ENCODE measurements at regions not wholly inside any gene's neighbourhood (a gene's known extent, or its start where the extent isn't known, plus 50 kb on each side); places are given as distances from the start of the nearest gene placed in this dataset.

DNA sequence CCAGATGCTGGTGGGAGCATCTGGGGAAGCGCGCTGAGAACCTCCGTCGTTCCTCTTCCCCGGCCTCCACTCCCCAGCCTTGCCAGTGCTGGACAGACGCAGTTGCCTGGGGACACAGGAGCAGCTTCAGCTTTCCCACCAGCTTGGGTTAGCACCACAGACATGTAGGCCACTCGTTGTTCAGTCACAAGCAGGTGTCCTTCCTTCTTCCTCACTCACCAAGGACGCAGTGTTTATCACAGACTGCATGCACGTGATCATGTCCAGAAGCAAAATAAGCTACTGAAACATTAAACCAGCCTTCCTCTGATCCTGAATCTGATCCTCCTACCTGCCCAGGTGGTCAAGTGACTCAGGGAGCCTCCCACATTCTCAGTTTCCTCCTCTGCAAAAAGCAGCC is 232.9 kb downstream of the SYK start:
- Histone ChIP-seq H3K4me3 (ENCODE audit: low read depth, low read length, poor library complexity, severe bottlenecking) (no peak overlapping the region), H3K9me3 (ENCODE audit: low read depth, low read length, poor library complexity, severe bottlenecking) (no peaks in the 10 kb centered on the region), H3K4me1 (ENCODE audit: insufficient read depth, low read length, poor library complexity, severe bottlenecking) (no peaks in the 10 kb centered on the region), H3K27me3 (replicated peaks; ENCODE audit: insufficient read depth, low read depth, low read length, poor library complexity) (no peaks in the 10 kb centered on the region), H3K36me3 (ENCODE audit: insufficient read depth, low read length, poor library complexity, severe bottlenecking) (no peaks in the 10 kb centered on the region), H3K27ac (ENCODE audit: low read depth, low read length, poor library complexity, severe bottlenecking) (no peak overlapping the region)
- ChIA-PET CTCF (no interaction called here), POLR2A (ENCODE audit: low non-redundant PET) (no interaction called here)
- no peak for DNase-seq (ENCODE audit: low spot score)
- no peak for TF ChIP-seq EZH2 (IDR thresholded peaks at IDR 0.05; ENCODE audit: borderline replicate concordance, low read depth, low read length, poor library complexity, severe bottlenecking)
- TF ChIP-seq, protein P1, sequence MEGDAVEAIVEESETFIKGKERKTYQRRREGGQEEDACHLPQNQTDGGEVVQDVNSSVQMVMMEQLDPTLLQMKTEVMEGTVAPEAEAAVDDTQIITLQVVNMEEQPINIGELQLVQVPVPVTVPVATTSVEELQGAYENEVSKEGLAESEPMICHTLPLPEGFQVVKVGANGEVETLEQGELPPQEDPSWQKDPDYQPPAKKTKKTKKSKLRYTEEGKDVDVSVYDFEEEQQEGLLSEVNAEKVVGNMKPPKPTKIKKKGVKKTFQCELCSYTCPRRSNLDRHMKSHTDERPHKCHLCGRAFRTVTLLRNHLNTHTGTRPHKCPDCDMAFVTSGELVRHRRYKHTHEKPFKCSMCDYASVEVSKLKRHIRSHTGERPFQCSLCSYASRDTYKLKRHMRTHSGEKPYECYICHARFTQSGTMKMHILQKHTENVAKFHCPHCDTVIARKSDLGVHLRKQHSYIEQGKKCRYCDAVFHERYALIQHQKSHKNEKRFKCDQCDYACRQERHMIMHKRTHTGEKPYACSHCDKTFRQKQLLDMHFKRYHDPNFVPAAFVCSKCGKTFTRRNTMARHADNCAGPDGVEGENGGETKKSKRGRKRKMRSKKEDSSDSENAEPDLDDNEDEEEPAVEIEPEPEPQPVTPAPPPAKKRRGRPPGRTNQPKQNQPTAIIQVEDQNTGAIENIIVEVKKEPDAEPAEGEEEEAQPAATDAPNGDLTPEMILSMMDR (conservative IDR thresholded peaks at IDR 0.05; ENCODE audit: low read depth, low read length), result no peak
- intact Hi-C loops (cut with micrococcal nuclease; ENCODE audit: unreplicated experiment), result loop anchor here (10.0 kb wide), 1 partner anchor 650 kb away; no protein-coding TSS in a partner anchor
- no TSS peak for BruUV-seq (replicated peaks)

DNA sequence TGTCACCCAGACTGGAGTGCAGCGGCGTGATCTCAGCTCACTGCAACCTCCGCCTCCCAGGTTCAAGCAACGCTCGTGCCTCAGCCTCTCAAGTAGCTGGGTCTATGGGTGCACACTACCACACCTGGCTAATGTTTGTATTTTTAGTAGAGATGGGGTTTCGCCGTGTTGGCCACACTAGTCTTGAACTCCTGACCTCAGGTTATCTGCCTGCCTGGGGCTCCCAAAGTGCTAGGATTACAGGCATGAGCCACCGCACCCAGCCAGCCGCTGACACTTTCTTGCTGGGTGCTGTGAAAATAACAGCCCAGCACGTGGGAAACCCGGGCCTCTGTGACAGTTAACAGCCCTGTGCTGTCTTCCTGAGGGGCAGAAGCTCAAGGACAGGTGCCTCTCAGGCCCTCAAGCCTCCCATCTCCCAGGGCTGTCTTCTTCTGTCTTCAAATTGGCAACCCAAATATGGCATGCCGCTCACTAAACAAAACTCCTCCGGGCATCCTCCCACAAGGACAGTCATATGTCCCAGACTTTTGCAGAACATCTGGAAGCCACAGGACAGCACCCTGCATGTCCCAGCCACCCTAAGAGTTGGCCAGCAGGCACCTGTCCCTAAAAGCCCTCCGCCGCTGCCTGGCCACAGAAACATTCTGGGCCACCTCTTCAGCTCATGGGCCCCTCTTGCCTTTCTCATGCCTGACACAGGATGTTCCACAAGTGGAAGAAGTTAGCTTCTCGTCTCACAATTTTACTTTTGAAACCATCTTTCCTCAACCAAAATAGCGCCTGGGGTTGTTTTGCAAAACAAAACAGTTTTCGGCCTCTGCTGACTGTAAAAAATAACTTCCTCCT is 233.6 kb downstream of the SYK start:
- Histone ChIP-seq H3K4me3 (ENCODE audit: low read depth, low read length, poor library complexity, severe bottlenecking) (no peak overlapping the region), H3K36me3 (ENCODE audit: insufficient read depth, low read length, poor library complexity, severe bottlenecking) (no peaks in the 10 kb centered on the region), H3K9me3 (ENCODE audit: low read depth, low read length, poor library complexity, severe bottlenecking) (no peaks in the 10 kb centered on the region), H3K27ac (ENCODE audit: low read depth, low read length, poor library complexity, severe bottlenecking) (no peak overlapping the region), H3K4me1 (ENCODE audit: insufficient read depth, low read length, poor library complexity, severe bottlenecking) (no peaks in the 10 kb centered on the region), H3K27me3 (replicated peaks; ENCODE audit: insufficient read depth, low read depth, low read length, poor library complexity) (no peaks in the 10 kb centered on the region)
- no peak for DNase-seq (ENCODE audit: low spot score)
- intact Hi-C loops (cut with micrococcal nuclease; ENCODE audit: unreplicated experiment), result loop anchor here (10.0 kb wide), 1 partner anchor 650 kb away; no protein-coding TSS in a partner anchor
- CTCF ChIA-PET, result no interaction called here
- no TSS peak for BruUV-seq (replicated peaks)
- POLR2A ChIA-PET (ENCODE audit: low non-redundant PET), result no interaction called here
- no peak for TF ChIP-seq EZH2 (IDR thresholded peaks at IDR 0.05; ENCODE audit: borderline replicate concordance, low read depth, low read length, poor library complexity, severe bottlenecking)
- TF ChIP-seq, protein P1 (conservative IDR thresholded peaks at IDR 0.05; ENCODE audit: low read depth, low read length), result no peak

DNA sequence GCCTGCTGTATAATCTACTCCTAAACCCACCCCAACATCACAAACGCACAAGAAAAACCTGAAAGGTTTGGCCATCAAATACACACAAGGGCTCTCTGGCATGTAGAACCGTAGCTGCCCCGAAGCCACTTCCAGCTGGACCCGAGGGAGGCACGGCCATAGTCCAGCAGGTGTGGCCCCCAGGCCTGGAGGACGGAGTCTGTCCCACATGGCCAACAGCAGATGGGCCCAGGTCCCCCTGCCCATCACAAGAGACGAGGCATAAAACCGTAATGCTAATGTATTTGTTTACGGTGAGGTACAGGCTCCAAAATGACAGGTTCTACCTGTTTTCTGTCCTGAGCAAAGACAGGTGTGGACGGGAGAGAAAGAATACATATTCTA is 234.2 kb downstream of the SYK start:
- Histone ChIP-seq H3K4me3 (ENCODE audit: low read depth, low read length, poor library complexity, severe bottlenecking) (no peak overlapping the region), H3K4me1 (ENCODE audit: insufficient read depth, low read length, poor library complexity, severe bottlenecking) (no peaks in the 10 kb centered on the region), H3K27ac (ENCODE audit: low read depth, low read length, poor library complexity, severe bottlenecking) (no peak overlapping the region), H3K36me3 (ENCODE audit: insufficient read depth, low read length, poor library complexity, severe bottlenecking) (no peaks in the 10 kb centered on the region), H3K27me3 (replicated peaks; ENCODE audit: insufficient read depth, low read depth, low read length, poor library complexity) (no peaks in the 10 kb centered on the region), H3K9me3 (ENCODE audit: low read depth, low read length, poor library complexity, severe bottlenecking) (no peaks in the 10 kb centered on the region)
- no peak for TF ChIP-seq EZH2 (IDR thresholded peaks at IDR 0.05; ENCODE audit: borderline replicate concordance, low read depth, low read length, poor library complexity, severe bottlenecking)
- TF ChIP-seq, protein P1 (conservative IDR thresholded peaks at IDR 0.05; ENCODE audit: low read depth, low read length), result no peak
- ChIA-PET CTCF (no interaction called here), POLR2A (ENCODE audit: low non-redundant PET) (no interaction called here)
- DNase-seq (ENCODE audit: low spot score), result no peak
- BruUV-seq (replicated peaks), result no TSS peak
- intact Hi-C loops (cut with micrococcal nuclease; ENCODE audit: unreplicated experiment), result loop anchor here (10.0 kb wide), 1 partner anchor 649 kb away; no protein-coding TSS in a partner anchor
